ENCODE measurements at regions not wholly inside any gene's neighbourhood (a gene's known extent, or its start where the extent isn't known, plus 50 kb on each side); places are given as distances from the start of the nearest gene placed in this dataset.

DNA sequence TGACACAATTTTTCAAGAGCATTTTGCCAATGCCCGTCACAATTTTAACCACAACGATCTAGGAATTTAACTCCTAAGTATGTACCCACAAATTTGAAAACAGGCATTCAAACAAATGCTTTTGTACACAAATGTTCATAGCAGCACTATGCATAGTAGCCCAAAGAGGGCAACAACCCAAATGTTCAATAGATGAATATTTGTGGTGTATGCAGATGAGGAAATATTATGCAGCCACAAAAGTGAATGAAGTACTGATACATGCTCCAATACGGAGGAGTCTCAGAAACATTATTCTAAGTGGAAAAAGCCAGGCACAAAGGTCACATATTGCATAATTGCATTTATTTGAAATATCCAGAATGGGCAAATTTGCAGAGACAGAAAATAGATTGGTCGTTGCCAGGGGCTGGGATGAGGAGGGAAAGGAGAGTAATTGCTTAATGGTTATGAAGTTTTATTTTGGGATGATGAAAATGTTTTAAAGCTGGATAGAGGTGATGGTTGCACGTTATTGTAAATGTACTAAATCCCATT lies 117.2 kb downstream of the PXDC1 start:
- Mint-ChIP-seq H3K36me3 (ENCODE audit: low read depth) (no peaks in the 10 kb centered on the region), H3K4me1 (peaks cover 6% of the 10 kb centered on the region), H3K27me3 (peaks cover 66% of the 10 kb centered on the region), H3K4me3 (no peak overlapping the region), H3K27ac (no peak overlapping the region)
- DNase-seq (no peak), ATAC-seq (no peak)
- no peaks in the 10 kb centered on the region for H3K9me3 ChIP-seq (ENCODE audit: control insufficient read depth, low read length, poor library complexity, severe bottlenecking)

DNA sequence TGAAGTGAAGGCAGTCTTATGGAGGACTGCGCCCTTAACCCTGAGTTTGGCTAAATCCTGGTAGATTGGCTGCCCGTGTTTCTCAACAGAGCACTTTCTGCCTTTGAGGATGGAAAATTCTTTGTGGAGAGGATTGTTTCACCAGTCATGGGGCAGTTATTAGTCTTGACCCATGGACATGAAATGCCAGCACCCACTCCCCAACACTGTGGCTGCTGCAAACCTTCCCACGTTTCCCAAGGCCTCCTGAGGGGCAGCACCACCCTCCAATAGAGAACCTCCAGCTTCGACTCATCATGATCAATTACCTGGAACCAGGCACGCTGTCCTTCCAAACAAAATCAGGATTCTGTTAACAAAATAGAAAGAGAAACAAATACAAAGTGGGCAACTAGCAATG lies 117.8 kb downstream of the PXDC1 start:
- Mint-ChIP-seq H3K4me3 (no peak overlapping the region), H3K4me1 (peaks cover 6% of the 10 kb centered on the region), H3K27me3 (peaks cover 67% of the 10 kb centered on the region), H3K27ac (no peak overlapping the region), H3K36me3 (ENCODE audit: low read depth) (no peaks in the 10 kb centered on the region)
- DNase-seq (no peak), ATAC-seq (no peak)
- H3K9me3 ChIP-seq (ENCODE audit: control insufficient read depth, low read length, poor library complexity, severe bottlenecking), result no peaks in the 10 kb centered on the region

DNA sequence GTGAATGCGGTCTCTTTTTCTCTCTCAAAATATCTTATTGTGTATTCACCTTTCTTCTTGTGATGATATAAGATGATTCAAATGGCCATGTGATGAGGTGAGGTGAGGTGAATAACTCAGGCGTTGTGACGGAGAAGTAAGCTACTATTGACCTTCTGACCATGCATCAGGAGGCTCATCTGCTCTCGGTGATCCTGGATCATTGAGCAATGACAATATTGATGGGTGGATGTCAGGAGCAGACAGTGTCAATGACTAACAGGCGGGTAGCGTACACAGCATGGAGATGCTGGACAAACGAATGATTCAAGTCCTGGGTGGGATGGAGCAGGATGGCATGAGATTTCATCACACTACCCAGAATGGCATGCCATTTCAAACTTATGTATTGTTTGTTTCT lies 119.6 kb downstream of the PXDC1 start:
- DNase-seq (no peak), ATAC-seq (no peak)
- Mint-ChIP-seq H3K4me1 (peaks cover 6% of the 10 kb centered on the region), H3K36me3 (ENCODE audit: low read depth) (no peaks in the 10 kb centered on the region), H3K27me3 (peaks cover 65% of the 10 kb centered on the region), H3K4me3 (no peak overlapping the region), H3K27ac (no peak overlapping the region)
- H3K9me3 ChIP-seq (ENCODE audit: control insufficient read depth, low read length, poor library complexity, severe bottlenecking), result no peaks in the 10 kb centered on the region

DNA sequence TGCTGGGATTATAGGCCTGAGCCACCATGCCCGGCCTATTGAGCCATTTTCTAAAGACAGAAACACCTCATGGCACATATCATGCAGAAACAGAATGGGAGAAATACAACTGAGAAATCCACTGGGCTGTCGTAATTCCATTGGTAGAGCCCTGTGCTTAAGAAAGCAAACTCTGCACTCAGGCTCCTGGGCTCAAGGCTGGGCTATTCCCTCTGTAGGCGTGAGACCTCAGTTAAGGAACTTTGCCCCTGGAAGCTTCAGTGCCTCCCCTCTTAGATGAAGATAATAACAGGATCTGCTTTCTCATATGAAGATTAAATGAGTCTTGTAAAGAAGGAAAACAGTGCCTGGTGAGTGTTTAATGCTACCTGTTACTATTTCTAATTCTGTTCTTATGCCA lies 120.3 kb downstream of the PXDC1 start:
- Mint-ChIP-seq H3K4me1 (peaks cover 6% of the 10 kb centered on the region), H3K4me3 (no peak overlapping the region), H3K27me3 (peaks cover 66% of the 10 kb centered on the region), H3K27ac (no peak overlapping the region), H3K36me3 (ENCODE audit: low read depth) (no peaks in the 10 kb centered on the region)
- H3K9me3 ChIP-seq (ENCODE audit: control insufficient read depth, low read length, poor library complexity, severe bottlenecking), result no peaks in the 10 kb centered on the region
- no peak for DNase-seq
- ATAC-seq, result no peak

DNA sequence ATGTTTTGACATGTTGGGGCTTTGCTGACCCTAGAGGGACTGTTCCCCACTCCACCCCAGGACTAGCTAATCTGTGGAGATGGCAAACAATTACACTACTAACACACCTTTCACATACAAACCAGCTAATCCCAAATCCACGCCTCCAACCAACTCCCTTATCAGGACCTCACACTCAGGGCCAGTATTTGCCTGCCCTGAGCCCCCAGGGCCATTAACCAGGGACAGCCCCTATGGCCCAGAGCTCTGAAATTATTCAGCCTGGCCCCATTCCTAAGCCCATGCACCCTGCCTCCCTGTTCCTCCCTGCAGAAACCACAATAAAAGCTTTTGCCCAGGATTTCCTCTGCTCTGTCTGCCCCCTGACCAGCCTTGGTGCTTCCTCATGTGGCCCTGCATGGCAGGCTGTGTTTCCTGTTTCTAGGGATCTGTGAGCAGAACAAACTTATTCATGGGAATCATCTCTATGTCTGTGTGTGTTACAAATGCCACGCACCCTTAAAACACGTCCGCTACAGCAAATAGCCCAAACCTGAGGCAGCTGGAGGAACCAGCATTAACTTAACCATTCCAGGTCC lies 121.2 kb downstream of the PXDC1 start:
- ATAC-seq, result no peak
- Mint-ChIP-seq H3K4me1 (peaks cover 6% of the 10 kb centered on the region), H3K27ac (no peak overlapping the region), H3K27me3 (peaks cover 70% of the 10 kb centered on the region), H3K4me3 (no peak overlapping the region), H3K36me3 (ENCODE audit: low read depth) (no peaks in the 10 kb centered on the region)
- no peaks in the 10 kb centered on the region for H3K9me3 ChIP-seq (ENCODE audit: control insufficient read depth, low read length, poor library complexity, severe bottlenecking)
- no peak for DNase-seq

DNA sequence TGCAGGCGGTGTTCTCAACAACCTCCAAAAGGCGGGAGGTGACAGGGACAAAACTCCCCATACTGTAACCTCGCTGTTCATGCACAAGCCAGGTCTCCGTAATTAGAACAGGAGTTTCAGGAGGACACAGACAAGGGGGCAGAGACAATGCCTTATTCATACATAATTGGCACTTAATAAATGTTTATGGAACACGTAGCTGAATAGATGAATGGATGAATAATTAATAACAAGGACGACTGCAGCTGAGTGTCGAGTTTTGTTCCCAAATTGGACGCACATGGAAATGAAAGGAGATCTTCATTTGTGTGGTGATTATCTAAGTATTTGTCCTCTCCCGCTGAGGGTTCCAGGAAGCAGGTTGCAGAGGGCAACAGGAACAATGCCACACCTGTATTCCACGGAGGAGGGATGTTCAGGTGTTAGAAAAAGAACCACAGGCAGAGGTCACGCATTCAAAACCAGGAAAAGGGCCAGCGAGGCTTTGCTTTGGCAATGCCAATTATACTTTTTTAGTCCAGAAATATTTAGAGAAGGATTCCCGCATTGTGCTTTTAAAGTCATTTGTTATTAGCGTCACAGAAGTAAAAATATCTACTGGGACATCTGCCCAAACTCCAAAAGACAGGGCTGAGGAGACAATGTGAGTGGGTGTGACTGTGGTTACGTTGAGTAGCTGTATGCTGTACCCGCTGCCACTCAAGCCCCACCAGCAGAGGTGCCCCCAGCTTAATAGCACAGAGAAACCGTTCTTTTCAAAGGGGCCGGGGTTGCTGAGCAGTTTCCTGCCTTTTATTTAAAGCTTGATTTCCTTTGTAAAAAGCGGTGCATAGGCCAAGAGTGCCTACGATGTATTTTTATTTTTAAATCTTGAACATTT lies 123.3 kb downstream of the PXDC1 start:
- Mint-ChIP-seq H3K27ac (no peak overlapping the region), H3K36me3 (ENCODE audit: low read depth) (peaks cover 2% of the 10 kb centered on the region), H3K27me3 (peaks cover 78% of the 10 kb centered on the region), H3K4me3 (no peak overlapping the region), H3K4me1 (peaks cover 12% of the 10 kb centered on the region)
- H3K9me3 ChIP-seq (ENCODE audit: control insufficient read depth, low read length, poor library complexity, severe bottlenecking), result no peaks in the 10 kb centered on the region
- ATAC-seq (no peak), DNase-seq (no peak)

DNA sequence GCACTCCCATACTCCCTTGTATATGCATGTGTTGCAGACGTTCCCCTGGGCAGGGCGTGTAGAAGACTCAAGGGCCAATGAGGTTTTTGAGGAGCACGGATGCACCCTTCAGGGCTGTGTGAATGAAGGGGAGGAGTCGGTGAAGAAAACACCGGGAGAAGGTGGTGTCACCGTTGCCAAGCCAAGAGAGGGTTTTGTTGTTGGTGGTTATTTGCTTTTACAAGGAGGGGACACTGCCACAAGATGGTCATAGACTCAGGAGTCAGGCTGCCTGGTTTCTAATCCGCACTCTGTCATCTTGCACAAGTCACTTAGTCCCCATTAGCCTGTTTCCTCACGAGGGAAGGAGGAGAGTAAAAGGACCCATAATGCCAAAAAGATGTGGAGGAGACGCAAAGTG lies 124.0 kb downstream of the PXDC1 start:
- no peaks in the 10 kb centered on the region for H3K9me3 ChIP-seq (ENCODE audit: control insufficient read depth, low read length, poor library complexity, severe bottlenecking)
- Mint-ChIP-seq H3K4me1 (peaks cover 12% of the 10 kb centered on the region), H3K27me3 (peaks cover 80% of the 10 kb centered on the region), H3K4me3 (no peak overlapping the region), H3K27ac (no peak overlapping the region), H3K36me3 (ENCODE audit: low read depth) (peaks cover 2% of the 10 kb centered on the region)
- no peak for ATAC-seq
- DNase-seq, result no peak

DNA sequence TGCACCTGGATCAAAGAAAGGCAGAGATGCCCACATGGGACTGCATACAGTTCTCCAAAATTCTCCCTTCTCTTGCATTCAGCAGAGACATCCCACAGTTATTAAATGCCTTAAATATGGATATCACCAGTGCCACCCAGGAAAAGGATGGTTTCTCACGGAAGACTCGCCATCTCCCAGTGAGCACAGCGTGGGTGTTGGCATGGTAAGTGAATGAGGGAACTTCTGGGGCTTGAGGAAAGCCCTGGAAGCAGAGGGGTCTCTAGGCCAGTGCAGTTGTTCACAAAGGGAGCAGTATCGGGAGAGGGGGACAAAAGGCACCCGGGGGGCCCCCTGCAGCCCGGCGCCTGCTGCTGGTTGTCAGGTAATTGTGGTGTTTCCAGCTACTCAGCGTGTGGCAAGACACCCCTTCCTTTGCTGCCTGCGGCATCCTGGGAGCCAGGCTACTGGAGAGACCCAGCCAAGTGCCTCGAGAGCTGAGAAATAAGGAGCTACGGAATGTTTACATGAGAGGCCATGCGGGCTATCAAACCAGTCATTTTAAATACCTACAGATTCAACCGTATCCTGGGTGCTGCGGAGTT lies 125.4 kb downstream of the PXDC1 start:
- DNase-seq (no peak), ATAC-seq (no peak)
- H3K9me3 ChIP-seq (ENCODE audit: control insufficient read depth, low read length, poor library complexity, severe bottlenecking), result no peaks in the 10 kb centered on the region
- Mint-ChIP-seq H3K27me3 (peaks cover 80% of the 10 kb centered on the region), H3K36me3 (ENCODE audit: low read depth) (peaks cover 2% of the 10 kb centered on the region), H3K27ac (no peak overlapping the region), H3K4me3 (no peak overlapping the region), H3K4me1 (peaks cover 10% of the 10 kb centered on the region)

DNA sequence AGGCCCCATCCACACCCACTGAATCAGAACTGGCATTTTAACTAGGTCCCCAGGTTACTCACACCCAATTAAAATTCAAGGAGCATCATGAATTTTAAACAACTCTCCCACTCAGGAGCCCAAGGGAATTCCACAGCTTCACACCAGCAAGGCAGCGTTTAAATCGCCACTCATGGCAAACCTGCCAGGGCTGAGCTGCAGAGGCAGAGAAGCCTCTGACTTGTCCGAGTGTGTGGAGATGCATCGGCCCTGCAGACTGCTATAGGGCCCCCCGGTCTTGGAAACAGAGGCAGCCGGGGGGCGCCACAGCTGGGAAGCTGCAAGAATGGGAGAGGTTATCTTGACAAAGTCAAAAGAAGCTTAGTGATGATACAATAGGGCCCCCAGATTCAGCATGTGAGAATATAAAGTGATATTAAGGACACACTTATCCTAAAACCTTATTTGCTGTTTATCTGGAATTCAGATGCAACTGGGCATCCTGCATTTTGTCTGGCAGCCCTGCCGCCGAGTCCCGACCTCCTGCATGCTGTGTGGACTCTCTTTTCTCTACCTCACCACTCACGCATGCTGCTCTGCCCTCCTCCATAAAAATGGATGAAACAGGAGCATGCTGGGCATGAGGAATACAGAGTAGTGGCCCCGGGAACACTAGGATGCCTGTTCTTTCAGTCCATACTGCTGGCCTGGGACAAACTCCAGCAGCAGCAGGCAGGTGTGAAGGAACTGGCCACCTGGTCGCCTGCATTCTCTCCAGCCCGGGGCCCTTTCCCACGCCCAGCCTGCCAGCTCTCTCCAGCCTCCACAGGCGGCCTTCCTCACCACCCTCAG lies 126.1 kb downstream of the PXDC1 start:
- ATAC-seq (no peak), DNase-seq (no peak)
- peak overlapping the region; percentile 41 for H3K4me3 Mint-ChIP-seq
- H3K9me3 ChIP-seq (ENCODE audit: control insufficient read depth, low read length, poor library complexity, severe bottlenecking), result no peaks in the 10 kb centered on the region
- no peak overlapping the region for H3K27ac Mint-ChIP-seq
- peaks cover 7% of the 10 kb centered on the region for H3K4me1 Mint-ChIP-seq
- H3K36me3 Mint-ChIP-seq (ENCODE audit: low read depth), result peaks cover 2% of the 10 kb centered on the region
- H3K27me3 Mint-ChIP-seq, result peaks cover 81% of the 10 kb centered on the region

DNA sequence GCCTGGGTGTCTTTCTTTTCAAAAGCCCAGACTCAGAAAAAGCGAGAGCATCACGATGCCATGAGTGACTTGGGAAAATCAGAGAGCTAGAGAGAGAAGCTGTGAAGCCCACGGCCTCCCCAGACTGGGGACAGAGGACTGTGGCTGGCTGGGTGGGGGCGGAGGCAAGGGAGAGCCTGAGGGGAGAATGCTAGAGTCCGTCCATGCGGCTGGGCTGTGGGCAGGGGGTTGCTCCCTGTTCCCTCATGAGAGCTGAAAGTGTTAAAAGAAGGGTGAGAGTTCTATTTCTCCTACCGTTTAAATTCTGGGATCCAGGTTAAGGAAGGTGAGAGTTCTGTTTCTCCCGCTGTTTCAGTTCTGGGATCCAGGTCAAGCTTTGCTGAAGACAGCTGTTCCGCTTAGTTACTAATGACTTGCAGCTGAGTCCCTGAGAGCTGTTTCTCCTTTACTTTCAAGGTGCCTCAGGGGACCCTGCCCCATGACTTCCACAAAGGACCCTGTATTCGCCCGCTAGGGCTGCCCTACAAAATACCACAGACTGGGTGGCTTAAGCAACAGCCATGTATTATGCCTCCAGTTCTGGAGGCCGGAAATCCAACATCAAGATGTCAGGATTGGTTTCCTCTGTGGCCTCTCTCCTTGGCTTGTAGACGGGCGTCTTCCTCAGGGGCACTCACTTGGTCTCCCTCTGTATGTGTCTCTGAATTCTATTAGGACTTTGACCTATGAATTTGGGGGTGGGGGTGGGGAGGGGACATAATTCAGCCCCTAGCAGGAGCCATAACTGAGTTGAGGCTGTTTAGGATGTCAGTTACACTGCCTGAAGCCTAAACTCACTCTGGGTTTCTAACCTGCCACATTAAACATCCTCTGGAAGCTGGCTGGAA lies 127.0 kb downstream of the PXDC1 start:
- DNase-seq, result no peak
- H3K27me3 Mint-ChIP-seq, result peaks cover 78% of the 10 kb centered on the region
- H3K4me1 Mint-ChIP-seq, result peaks cover 7% of the 10 kb centered on the region
- no peak for ATAC-seq
- H3K4me3 Mint-ChIP-seq, result no peak overlapping the region
- H3K36me3 Mint-ChIP-seq (ENCODE audit: low read depth), result peaks cover 2% of the 10 kb centered on the region
- no peak overlapping the region for H3K27ac Mint-ChIP-seq
- no peaks in the 10 kb centered on the region for H3K9me3 ChIP-seq (ENCODE audit: control insufficient read depth, low read length, poor library complexity, severe bottlenecking)

DNA sequence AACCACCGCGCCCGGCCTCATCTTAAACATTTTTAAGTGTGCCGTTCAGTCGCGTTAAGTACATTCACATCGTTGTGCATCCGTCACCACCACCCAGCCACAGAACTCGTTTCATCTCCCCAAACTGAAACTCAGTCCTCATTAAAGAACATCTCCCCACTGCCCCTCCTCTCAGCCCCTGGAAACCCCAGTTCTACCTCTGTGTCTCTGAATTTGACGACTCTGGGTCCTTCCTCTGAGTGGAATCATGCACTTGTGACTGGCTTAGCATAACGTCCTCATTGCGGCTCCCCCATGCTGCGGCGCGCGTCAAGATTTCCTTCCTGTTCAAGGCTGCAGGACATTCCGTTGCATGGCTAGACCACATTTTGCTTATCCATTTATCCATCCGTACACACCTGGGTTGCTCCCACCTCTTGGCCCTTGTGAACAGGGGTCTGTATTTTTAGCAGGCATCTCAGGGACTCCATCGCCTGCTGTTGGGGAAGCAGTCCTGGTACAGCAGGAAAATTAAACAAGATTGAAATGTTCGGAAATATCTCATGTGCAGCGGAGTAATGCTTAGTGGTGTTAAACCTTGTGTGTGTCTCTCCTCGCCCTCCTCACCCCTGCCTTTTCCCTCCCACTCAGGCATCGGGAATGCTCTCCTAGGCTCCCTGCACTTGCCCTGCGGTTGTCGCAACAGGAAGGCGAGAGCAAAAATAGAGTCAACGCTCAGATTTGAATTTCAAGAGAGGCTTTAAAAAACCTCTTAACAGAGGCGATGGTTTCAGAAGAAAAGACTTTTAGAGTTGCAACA lies 127.9 kb downstream of the PXDC1 start:
- peaks cover 72% of the 10 kb centered on the region for H3K27me3 Mint-ChIP-seq
- peaks cover 2% of the 10 kb centered on the region for H3K36me3 Mint-ChIP-seq (ENCODE audit: low read depth)
- peak overlapping the region; percentile 15 for H3K4me3 Mint-ChIP-seq
- H3K9me3 ChIP-seq (ENCODE audit: control insufficient read depth, low read length, poor library complexity, severe bottlenecking), result no peaks in the 10 kb centered on the region
- H3K27ac Mint-ChIP-seq, result no peak overlapping the region
- ATAC-seq, result no peak
- peaks cover 7% of the 10 kb centered on the region for H3K4me1 Mint-ChIP-seq
- no peak for DNase-seq

DNA sequence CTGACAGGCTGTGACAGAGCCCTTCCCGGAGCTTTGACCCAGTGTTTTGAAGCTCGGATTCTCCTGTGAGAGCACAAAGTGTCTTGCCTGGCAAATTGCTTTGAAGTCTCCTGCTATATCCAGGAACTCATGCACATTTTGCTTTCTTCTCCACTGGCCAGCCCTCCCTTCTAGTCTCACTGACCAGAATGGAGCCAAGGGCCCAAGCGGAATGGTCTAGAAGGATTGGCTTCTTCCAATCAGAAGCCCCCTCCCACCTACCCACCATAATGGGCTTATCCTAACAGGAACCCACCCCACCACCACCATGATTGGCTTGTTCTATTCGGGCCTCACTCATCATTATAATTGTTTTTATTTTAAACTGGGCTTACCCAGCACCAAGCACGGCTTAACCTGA lies 130.1 kb downstream of the PXDC1 start:
- Mint-ChIP-seq H3K27ac (no peak overlapping the region), H3K36me3 (ENCODE audit: low read depth) (peaks cover 2% of the 10 kb centered on the region), H3K4me1 (peaks cover 7% of the 10 kb centered on the region), H3K4me3 (no peak overlapping the region), H3K27me3 (peaks cover 55% of the 10 kb centered on the region)
- no peaks in the 10 kb centered on the region for H3K9me3 ChIP-seq (ENCODE audit: control insufficient read depth, low read length, poor library complexity, severe bottlenecking)
- ATAC-seq, result no peak
- DNase-seq, result no peak
